ENCODE measurements at regions not wholly inside any gene's neighbourhood (a gene's known extent, or its start where the extent isn't known, plus 50 kb on each side); places are given as distances from the start of the nearest gene placed in this dataset.
A peak's percentile ranks its signal among the peaks of the same experiment; 100 is the strongest.
"Not testable (repeated sequence)": the region's sequence is repeated elsewhere in the genome, so short reads cannot be mapped to it uniquely, and the experiment has no call there.

DNA sequence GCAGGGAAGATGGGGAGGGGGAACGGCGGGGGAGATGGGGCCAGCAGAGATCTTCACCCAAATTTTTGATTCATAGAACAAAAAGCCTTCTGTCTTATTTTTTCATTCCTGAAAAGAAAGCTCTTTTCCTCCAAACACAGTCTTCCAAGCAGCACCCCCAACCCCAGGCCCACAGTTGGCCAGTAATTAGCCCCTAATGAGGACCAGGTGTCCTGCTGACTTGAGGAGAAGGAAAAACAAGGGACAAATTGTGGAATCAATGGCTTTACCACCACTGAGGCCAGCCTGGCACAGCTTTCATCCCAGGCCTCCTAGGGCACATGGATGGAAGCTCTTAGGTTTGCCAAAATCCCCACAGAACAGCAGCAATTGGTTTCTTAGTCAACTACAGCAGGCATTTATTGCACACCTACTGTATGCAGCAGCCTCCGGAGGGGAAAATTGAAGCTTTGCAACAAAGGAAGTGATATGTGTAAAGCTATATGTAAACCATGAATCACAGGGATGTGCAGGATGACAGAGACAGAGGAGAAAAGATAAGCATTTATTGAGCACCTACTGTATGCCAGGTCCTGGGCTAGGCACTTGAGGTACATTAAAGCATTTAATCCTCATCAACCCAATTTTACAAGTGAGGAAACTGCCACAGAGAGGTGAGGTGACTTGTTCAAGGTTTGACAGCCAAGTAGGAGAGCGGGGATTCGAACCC, 199.5 kb downstream of the TBC1D2B start:
- no peak for DNase-seq

DNA sequence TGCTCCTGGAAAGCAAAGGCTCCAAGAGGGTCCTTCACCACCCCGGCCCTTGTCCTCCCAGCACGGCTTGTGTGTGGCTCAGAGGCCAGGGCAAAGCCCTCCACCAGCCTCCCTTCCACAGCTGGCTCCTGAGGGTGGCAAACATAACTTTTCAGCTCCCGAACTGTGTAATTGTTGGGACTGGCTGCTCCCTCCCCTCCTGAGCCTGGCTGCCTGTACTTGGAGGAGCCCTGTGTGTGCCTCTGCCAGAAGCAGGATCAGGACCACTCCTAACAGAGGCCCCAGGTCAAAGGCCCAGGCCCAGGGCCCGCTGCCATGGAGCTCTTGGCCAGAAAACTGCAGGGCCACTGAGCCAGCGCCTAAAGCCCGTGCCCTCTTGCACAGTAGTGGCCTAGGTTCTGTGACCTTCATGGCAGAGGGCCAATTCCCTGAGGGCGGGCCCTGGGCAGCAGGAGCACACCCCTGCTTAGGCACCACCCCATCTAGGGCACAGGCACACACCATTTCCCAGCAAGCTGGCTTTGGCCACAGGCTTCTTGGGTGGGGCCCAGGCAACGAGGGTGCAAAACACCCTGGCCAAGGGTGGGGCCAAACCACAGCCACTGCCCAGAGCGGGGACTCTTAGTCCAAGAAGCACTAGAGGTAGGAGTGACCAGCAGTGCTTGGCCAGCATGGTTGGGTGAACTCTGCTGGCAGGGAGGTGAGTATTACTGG, 201.2 kb downstream of the TBC1D2B start:
- not testable (repeated sequence) for DNase-seq

DNA sequence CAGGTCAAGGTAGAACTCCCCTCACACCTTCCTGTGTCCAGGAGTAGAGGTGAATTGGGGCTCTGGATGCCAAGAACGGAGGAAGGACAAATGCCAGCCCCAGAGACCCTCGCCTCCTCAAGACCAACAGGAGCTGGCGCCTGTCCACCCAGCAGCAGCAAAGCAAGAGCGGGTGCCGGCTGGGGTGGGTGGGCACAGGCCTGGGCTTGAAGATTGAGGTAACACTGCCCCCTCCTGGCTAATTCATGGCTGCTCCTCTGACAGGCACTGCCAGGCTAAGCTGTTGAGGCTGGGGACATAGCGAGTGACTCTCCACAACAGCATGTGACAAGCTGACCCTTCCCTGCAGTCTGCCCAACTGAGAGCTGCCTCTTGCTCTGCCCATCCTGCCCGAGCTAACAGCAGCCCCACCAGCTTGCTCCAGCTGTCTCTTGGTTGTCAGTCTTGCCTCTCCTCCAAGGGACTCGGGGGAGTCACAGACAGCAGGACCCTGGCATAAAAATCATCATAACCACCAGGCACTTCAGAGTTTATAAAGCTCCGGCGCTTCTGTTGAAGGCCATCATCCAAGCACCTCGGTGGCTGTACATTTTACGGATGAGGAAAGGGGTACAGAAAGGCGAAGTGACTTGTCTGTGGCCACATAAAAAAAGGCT, 202.3 kb downstream of the TBC1D2B start:
- not testable (repeated sequence) for DNase-seq

DNA sequence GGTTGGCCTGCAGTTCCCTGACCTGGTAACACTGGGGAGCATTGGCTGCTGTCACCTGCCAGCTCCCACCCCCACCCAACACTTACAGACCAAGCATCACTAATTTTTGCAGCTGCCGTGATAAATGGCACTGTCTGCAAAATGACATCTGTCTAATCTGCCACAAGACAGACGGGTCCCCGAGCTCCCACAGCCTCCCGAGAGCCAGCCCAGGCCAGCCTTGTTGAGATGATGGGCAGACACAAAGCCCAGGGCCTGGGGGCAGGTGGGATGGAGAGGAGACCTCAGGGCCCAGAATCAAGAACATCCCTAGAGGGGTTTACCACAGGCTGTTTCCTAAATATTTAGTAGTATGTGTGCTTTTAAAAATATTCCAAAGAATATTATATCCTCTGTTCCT, 203.4 kb downstream of the TBC1D2B start:
- DNase-seq = no peak

DNA sequence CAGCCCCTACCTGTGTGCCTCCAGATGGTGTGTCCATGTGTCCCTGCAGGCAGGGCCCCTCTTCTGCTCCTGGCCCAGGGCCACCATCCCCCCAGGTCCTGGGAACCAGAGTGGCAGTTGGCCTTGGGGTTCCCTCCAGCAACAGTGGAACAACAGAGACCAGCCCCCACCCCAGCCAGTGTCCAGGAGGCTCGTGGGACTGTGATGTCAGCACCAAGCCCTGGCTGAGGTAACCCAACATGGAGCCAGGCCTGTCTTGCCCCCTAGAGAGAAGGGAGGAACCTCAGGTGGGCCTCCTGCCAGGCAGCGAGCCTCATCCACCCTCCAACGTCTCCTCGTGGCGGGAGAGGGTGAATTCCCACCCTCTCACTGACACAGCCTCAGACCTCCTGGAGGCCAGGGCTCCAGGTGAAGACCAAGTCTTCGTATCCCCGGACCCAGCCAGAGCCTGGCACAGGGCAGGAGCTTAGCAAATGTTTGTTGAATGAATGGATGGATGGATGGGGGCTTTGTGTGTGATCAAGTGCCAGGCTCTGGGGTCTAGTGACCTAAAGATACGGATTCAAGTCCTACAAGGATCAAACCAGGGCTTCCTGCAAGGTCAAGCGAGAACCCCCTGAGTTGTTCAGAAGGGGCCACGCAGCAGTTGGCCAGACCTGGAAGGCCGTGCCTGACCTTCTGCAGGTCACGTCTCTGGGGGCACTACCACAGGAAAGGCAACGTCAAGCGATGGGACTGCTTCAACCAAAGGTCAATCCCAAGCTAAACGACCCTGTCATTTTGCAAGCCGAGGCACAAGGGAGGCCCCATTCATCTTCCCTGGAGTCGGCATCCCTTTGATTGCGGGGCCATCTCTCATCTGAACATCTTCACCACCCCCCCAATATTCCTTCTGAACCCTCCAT, 204.7 kb downstream of the TBC1D2B start:
- DNase-seq = not testable (repeated sequence)

DNA sequence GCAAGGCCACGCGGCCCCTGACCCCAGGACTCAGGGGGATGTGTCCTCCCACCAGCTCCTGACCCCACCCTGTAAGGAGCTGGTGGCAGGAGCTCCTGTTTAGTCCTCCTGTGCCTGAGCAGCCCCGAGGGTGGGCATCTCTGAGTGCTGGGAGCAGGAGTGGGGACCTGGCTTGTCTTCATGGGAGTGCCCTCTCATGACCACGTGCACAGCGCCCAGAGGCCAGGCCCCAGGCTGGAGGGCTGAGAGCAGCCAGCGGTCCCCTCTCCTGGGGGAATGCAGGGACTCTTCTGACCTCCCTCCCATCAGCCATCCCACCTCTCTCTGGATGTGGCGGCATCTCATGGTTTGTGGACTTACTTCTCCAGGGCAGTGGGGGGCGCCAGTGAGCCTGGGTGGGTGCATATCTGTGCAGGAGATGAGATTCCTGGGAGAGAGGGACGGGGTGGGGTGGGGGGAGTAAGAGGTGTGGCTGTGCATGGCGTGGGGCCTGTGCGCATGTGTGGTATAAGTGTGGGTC, 205.6 kb downstream of the TBC1D2B start:
- DNase-seq = no peak

DNA sequence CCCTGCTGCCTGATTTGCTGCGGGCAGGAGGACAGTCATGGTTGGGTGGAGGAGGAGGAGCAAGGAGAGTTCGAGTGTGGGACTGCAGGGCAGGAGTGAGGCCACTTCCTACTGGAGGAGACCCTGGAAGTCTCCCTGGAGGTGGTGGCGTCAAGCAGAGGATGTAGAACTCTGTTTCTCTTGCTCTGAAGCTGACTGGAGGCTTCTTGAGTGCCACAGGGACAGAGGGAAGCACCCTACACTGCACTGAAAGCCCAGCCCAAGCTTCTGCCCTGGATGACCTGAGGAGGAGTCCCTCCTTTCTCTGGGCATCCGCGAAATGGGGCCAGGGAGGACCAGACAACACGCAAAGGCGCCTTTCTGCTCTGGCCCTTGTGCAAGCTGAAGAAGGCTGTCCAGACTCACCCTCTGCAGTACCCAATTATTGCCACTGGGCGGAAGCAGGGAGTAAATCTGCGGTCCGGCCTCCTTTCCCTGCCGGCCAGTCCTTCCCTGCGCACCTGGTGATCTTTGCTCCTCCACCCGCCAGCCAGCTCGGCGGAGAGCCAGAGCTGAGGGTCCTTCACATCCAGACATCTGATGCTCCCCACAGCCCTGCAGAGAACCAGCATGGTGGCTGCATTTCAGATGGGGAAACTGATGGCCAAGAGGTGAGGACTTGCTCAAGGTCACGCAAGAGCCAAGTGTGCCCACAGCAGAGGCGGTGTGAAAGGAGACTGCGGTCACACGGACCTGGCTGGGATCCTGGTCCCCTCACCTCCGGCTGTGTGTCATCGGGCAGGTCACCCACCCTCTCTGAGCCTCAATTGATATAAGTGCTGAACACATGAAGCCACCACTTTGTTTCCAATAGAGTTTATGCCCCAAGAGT, 207.1 kb downstream of the TBC1D2B start:
- DNase-seq = peak; percentile 37

DNA sequence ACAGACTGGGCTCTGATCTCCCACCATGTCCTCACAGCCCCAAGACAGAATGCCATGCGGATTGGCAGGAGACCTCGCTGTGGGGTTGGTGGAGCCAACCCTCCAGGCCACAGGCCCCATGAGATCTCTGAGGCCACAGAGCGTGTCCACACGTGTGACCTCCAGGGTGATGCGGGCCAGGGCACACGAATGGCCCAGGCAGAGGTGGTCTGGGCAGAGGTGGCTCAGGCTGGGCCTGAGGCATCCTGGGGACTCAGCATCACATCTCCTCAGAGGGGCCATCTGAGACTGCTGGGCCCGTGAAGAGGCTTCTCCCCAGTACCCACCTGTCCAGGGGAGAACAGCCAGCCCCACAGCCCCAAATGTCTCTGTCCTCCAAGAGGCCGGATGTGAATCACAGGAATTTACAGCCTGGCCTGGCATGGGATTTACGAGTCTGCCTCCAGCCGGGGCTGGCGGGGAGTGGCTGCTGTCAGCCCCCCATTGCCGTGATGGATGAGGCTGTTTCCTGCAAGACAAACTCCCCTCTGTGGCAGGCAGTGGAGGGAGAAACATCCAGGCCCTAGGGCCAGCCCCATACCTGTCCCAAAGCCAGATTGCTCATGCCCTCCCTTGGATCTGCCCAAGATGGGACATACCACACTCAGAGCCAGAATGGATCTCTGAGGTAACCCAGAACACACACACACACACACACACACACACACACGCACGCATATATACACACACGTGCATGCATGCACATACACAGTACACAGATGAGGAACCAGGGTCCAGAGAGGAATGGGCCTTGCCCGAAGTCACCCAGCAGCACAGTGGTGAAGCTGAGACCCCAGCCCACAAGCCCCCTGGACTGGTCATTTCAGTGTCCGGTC, 208.3 kb downstream of the TBC1D2B start:
- no peak for DNase-seq

DNA sequence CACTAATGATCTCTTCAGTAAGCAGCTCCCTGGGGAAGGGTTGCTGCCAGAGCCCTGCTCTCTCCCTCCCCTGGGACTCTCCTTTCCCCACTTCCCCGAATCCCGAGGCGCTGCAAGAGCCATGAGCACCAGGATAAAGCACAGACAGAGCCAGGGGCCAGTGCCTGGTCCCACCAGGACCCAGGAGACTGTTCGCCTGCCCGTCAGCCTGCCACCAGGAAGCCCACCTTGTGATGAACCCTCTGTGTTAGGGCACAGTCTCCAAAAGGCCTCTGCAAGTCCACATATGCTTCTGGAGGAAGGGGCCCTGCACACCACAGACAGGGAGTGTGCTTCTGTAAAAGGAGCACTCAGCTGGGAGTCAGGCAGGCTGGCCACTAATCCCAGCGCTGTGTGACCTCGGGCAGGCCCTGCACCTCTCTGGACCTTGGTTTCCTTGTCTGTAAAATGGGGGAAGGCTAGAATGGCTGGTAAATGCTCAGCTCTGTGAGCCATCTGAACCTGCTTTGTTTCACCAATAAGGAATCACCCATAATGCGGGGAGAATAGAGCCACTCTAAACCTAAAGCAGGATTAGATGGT, 209.4 kb downstream of the TBC1D2B start:
- DNase-seq = not testable (repeated sequence)

DNA sequence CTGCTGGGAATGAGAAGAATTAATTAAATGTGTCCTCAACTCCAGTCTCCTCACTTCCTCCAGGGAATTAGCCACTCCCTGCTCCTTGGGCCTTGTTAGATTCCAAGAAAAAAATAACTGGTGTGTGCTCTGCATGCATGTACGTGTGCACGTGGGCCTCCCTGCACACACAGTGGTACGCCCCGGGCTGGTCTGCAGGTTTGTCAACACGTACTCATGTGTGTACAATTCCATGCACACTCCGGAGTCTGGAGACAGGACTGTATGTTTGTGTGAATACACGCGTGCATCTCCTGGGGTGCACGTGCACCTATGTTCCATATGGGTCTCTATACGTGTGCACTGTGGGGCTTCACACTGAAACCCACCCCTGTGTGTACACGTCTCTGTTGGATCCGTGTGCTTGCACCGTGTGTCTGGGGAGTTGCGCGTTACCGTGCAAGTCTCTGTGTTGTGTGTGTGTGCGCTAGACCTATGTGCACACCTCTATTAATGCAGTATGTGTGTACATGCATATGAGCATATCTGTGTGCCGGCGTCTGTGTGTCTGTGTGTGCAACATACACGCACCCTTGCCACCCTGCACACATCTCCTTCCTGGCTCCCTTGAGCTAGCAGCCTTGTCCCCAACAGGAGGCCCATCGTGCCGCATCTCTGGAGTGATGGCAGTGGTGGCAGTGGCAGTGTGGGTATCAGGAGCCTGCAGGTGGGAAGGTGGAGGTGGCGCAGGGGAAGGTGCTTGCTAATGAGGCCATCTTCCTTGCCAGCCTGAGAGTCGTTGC, 210.1 kb downstream of the TBC1D2B start:
- DNase-seq = no peak

DNA sequence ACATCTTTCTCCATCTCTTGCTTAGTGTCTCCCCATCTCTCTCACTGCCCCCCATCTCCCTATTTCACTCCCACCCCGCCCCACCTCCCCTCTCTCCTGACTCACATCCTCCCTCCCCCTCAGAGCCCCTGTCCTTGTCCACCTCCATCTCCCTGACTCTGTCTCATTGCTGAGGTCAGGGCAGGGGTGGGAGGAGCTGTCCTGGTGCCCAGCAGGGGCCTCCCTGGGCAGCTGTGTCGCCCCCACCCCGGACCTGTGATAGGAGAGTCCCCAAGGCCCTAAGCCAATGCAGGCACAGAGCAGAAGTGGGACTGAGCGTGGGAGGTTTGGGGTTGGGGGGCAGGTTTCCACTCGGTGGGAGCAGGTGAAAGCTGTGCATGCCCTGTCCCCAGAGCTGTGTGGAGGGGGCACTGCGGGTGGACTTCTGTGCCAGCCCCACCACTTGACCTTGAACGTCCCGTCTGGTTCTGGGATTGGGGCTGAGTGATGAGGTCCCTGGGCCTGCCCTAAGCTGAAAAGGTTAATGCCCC, 210.8 kb downstream of the TBC1D2B start:
- no peak for DNase-seq

DNA sequence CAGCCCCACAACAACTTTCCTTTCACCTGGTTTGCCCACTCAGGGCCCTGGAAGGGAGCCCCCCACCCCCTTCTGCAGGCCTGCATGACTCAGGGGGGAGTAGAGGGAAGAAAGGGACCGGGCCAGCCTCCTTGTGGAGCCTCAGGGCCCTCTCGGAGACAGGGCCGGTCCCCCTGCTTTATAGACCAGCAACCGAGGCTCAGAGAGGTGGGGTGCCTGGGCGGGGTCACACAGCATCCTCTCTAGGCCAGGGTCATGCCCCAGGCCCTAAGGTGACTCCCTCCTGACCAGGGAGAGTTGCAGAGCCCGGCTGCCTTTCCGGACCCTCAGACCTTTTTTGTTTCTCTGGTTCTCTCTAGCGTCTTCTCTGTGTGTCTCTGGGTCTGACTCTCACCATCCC, 211.3 kb downstream of the TBC1D2B start:
- DNase-seq = no peak

DNA sequence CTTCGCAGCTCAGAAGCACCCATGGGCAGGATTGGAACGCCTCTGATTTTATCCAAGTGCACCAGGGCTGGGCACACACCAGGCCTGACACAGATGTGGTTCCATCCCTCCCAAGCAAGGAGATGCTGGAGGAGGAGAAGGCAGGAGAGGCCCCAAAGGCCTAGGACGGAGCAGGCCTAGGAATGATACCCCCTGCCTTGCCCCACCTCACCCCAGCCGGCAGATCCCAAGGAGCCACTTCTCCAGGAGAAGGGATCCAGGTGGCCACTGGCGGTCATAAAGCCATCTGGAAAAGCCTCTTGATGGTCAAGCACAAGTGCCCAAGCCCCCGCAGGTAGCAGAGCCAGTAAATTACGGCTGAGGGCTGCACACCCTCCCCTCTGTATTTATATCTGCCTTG, 211.8 kb downstream of the TBC1D2B start:
- no peak for DNase-seq

DNA sequence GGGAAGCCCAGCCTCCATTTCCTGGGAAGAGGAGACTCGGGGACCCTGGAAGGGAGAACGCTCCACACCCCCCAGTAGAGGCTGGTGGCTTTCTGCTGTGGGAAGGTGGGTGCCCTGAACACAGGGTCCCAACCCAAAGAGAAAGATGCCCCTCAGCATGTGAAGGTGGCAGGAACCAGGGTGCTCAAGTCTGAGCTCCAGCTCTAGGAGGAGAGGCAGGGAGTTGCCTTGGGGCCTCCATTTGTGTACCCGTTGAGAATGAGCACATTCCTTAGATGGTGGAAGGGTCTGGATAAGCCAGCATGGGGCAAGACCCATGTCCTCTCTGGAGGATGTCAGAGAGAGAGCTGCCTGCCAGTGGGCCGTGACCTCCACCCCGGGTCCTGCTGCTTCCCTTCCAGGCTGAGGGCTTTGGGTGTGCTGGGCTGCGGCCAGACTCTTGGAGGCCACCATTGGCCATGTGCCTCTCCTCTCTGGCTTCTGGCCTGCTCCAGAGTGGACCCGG, 212.4 kb downstream of the TBC1D2B start:
- DNase-seq = no peak

DNA sequence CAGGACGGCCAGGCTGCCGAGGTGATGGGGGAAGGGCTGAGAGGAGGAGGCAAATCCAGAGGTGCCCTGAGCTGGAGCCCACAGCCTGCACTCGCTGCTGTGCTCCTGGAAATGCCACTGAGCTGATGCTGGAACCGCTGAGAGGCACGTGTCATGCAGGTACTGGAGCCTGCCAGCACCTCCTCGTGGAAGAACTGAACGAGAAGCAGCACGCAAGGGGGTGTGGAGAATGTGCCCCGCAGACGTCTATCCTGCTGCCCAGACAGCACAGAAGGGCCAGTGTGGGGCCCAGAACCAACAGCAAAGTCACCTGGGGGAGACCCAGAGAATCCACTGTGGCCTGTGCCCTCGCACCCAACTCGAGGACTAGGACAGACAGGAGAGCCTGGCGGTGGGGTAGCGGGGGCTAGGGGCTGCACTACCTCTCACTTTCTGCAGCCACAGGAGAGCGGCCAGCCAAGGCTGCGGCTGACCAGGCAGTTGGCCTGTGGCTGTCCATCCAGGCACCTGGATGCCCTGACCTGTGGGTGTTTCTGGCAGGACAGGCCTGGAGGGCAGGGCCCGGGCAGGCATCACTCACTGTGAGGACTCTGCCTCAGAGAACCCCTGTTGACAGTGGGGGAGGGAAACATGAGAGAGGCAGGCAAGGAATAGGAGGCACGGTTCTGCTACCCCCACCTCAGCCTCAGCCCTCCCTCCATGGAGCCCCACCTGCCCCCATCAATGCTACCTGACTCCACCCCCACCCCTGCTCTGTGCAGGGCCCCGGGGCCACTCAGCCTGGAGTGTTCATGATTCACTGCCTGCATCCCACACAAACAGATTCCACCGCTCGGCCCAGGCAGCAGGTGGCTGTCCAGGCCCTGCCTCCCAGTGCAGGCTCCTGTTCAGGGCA, 213.1 kb downstream of the TBC1D2B start:
- no peak for DNase-seq

DNA sequence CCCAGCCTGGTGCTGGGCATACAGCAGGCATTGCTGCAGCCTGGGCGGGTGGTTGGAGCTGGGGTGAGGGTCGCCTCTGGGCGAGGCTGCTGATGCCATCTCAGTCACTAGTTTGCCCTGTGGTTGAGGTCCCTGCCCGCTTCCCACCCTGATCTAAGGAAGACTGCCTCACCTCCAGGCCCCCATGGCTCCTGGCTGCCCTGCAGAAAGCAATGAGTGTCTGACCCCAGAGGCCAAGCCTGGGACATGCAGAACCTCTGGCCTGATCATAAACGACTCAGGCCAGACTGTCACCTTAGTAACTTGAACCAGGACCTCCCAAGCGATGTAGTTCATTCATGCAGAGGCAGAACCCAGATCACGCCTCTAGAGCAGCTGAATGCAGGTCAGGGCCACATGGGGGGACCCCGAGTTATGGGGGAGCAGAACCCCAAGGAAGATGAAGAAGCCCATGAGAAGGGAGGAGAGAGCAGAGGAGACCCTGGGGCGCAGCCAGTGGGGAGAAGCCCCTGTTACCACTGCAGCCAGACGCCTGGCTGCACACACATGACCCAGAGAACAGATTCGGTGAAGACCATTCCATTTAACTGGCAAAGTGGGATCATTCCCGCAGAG, 213.9 kb downstream of the TBC1D2B start:
- DNase-seq = no peak

DNA sequence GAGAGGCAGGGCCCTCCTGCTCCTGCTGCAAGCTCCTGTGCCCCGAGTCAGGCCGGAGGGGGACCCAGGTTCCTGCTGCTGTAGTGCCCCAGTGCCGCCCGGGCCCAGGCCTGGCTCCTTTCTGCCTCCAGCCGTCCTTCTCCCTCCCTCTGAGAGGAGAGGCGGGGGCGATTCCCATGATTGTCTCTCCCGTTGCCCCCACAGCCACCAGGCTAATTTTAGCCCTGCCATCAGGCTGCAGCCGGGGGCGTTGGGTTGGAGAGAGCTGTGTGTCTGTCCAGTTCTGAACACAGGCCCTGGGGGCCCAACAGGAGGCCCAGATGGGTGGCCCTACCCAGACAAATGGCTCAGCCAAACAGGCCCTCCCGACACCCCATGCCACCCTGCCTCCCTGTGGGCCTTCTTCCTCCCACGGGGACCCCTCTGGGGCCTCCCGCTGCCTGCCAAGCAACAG, 214.8 kb downstream of the TBC1D2B start:
- DNase-seq = no peak
